ENCODE measurements at regions not wholly inside any gene's neighbourhood (a gene's known extent, or its start where the extent isn't known, plus 50 kb on each side); places are given as distances from the start of the nearest gene placed in this dataset.

GRCh38 chr9:90027296-90027790 is 422.5 kb downstream of the GADD45G start:
- CTCF ChIA-PET = no interaction called here
- no peak for TF ChIP-seq CTCF (IDR thresholded peaks at IDR 0.05)
- no peak overlapping the region for H3K4me3 Mint-ChIP-seq

GRCh38 chr9:90029386-90029785 is 424.6 kb downstream of the GADD45G start:
- no peak for ATAC-seq
- Mint-ChIP-seq H3K36me3 (ENCODE audit: low read depth) (no peaks in the 10 kb centered on the region), H3K4me3 (no peak overlapping the region), H3K27me3 (peaks cover 6% of the 10 kb centered on the region), H3K27ac (no peak overlapping the region), H3K4me1 (ENCODE audit: low read depth) (no peaks in the 10 kb centered on the region), H3K9me3 (no peaks in the 10 kb centered on the region)
- intact Hi-C loops (cut with micrococcal nuclease) = no loop called here
- no peak for TF ChIP-seq CTCF (IDR thresholded peaks at IDR 0.05)
- ChIA-PET POLR2A (no interaction called here), CTCF (no interaction called here)
- no peak for DNase-seq

More at GRCh38 chr9:90027296-90027790, 422.5 kb downstream of the GADD45G start:
- Mint-ChIP-seq H3K27ac (no peak overlapping the region), H3K27me3 (peaks cover 6% of the 10 kb centered on the region), H3K9me3 (peaks cover 3% of the 10 kb centered on the region), H3K36me3 (ENCODE audit: low read depth) (no peaks in the 10 kb centered on the region), H3K4me1 (ENCODE audit: low read depth) (no peaks in the 10 kb centered on the region)
- intact Hi-C loops (cut with micrococcal nuclease) = no loop called here
- ATAC-seq = no peak
- POLR2A ChIA-PET = no interaction called here
- no peak for DNase-seq

- no peak overlapping the region for H3K27ac Mint-ChIP-seq
- CTCF ChIA-PET = no interaction called here
Measured at GRCh38 chr9:90029996-90030395, 425.2 kb downstream of the GADD45G start.

GRCh38 chr9:90032296-90033027 is 427.6 kb downstream of the GADD45G start:
- intact Hi-C loops (cut with micrococcal nuclease) = no loop called here
- POLR2A ChIA-PET = interaction anchor here (0.7 kb wide), 1 partner anchor 9 kb away, joined by 3 read pairs; no protein-coding TSS in a partner anchor
- Mint-ChIP-seq H3K4me3 (no peak overlapping the region), H3K27ac (no peak overlapping the region), H3K4me1 (ENCODE audit: low read depth) (no peaks in the 10 kb centered on the region), H3K36me3 (ENCODE audit: low read depth) (no peaks in the 10 kb centered on the region), H3K27me3 (no peaks in the 10 kb centered on the region), H3K9me3 (no peaks in the 10 kb centered on the region)
- no peak for DNase-seq
- no peak for TF ChIP-seq CTCF (IDR thresholded peaks at IDR 0.05)
- no peak for ATAC-seq
- CTCF ChIA-PET = no interaction called here

More at GRCh38 chr9:90029996-90030395, 425.2 kb downstream of the GADD45G start:
- intact Hi-C loops (cut with micrococcal nuclease) = no loop called here
- Mint-ChIP-seq H3K27me3 (peaks cover 4% of the 10 kb centered on the region), H3K9me3 (no peaks in the 10 kb centered on the region), H3K4me1 (ENCODE audit: low read depth) (no peaks in the 10 kb centered on the region), H3K4me3 (no peak overlapping the region), H3K36me3 (ENCODE audit: low read depth) (no peaks in the 10 kb centered on the region)
- DNase-seq = no peak
- no peak for ATAC-seq
- POLR2A ChIA-PET = no interaction called here
- no peak for TF ChIP-seq CTCF (IDR thresholded peaks at IDR 0.05)

- CTCF ChIA-PET = no interaction called here
- Mint-ChIP-seq H3K4me3 (no peak overlapping the region), H3K9me3 (no peaks in the 10 kb centered on the region), H3K27ac (no peak overlapping the region), H3K27me3 (no peaks in the 10 kb centered on the region), H3K36me3 (ENCODE audit: low read depth) (no peaks in the 10 kb centered on the region), H3K4me1 (ENCODE audit: low read depth) (no peaks in the 10 kb centered on the region)
- POLR2A ChIA-PET = interaction anchor here (0.7 kb wide), 1 partner anchor 10 kb away, joined by 3 read pairs; no protein-coding TSS in a partner anchor
- intact Hi-C loops (cut with micrococcal nuclease) = no loop called here
- TF ChIP-seq CTCF (IDR thresholded peaks at IDR 0.05) = no peak
- no peak for DNase-seq
- ATAC-seq = no peak
Measured at GRCh38 chr9:90033028-90033650, 428.3 kb downstream of the GADD45G start.

Data from activated CD8-positive, alpha-beta T cell treated with anti-CD3 and anti-CD28 coated beads for 36 hours (primary cell).